ENCODE measurements at regions not wholly inside any gene's neighbourhood (a gene's known extent, or its start where the extent isn't known, plus 50 kb on each side); places are given as distances from the start of the nearest gene placed in this dataset.

- no peak for TF ChIP-seq CTCF (IDR thresholded peaks at IDR 0.05)
- TF ChIP-seq POLR2A (IDR thresholded peaks at IDR 0.05): no peak
Observed at GRCh38 chr3:128556907-128557306, 63.9 kb upstream of the GATA2 start.
